IPS-NIHi7 (cell line): ENCODE measurements at regions not wholly inside any gene's neighbourhood (a gene's known extent, or its start where the extent isn't known, plus 50 kb on each side); places are given as distances from the start of the nearest gene placed in this dataset.

Experiments
- DNase-seq: peaks from one replicate; pipeline ENCODE4 v3.0.0; 2012; ENCODE audit warnings: mixed read lengths; ENCODE audit errors: extremely low spot score

DNA sequence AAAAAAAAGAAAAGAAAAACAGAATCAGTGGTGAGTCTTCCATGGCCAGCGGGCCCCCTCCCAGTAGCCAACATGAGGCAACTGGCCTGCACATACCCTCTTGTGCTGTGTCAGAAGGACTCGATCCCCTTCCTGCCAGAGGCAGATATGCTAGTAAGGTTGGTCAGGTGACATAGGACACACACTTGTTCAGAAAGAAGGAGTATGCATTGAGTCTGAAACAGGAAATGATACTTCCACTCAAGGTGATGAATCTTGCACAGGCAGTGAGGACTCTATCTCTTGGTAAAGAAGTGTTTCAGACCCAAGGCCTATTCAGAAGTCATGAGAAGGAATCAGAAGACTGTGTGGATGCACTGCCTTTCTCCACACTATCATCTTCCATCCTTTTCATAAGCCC, 269.7 kb upstream of the FAR2 start:
- DNase-seq = no peak

DNA sequence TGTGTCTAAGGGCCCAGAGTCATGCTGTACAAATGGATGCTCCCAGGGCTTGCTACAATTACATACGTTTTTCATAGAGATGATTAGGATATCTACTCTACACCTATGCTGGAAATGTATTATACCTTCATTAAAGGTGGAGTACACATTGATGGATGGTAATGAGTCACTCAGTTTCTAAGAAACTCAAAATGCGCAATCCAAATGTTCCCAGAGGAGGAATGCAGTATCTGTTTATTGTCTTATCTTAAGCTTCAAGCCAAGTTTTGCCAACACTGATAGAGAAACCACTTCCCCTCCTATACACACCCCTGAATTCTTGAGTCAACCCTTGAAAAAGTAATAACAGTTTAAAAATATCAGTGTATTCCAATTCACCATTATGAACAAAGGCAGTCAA, 266.6 kb upstream of the FAR2 start:
- no peak for DNase-seq

DNA sequence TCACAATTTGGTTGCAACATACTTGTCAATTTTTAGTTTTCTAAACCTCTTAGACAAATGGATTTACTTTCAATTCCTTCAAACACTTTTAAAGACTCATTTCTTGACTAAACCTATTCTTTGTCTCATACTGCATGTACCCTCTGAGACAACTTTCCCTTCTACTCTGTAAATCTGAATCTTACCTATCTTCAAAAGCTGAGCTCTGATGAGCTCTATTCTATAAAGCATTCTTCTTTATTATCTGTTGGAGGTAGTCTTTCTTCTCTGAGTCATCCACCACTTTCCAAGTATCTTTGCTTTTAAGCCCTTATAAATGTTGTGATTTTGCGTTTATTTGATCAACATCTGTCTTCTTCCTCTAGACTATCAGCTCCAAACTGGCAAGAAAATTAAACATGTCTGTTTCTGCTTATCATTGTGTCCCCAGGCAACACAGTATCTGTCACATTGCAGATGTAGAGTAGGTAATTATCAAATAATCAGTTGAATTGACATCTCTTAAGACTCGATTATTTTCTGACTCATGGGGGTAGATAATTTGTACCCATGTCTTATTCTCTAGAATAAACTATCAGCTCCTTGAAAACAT, 265.6 kb upstream of the FAR2 start:
- no peak for DNase-seq

GRCh38 chr12:28884904-28885679, 264.0 kb upstream of the FAR2 start:
- no peak for DNase-seq

GRCh38 chr12:28885928-28886327, 263.1 kb upstream of the FAR2 start:
- no peak for DNase-seq

GRCh38 chr12:28887461-28887990, 261.6 kb upstream of the FAR2 start:
- no peak for DNase-seq

- DNase-seq = no peak
Observed at GRCh38 chr12:28890664-28891063, 258.4 kb upstream of the FAR2 start.

DNA sequence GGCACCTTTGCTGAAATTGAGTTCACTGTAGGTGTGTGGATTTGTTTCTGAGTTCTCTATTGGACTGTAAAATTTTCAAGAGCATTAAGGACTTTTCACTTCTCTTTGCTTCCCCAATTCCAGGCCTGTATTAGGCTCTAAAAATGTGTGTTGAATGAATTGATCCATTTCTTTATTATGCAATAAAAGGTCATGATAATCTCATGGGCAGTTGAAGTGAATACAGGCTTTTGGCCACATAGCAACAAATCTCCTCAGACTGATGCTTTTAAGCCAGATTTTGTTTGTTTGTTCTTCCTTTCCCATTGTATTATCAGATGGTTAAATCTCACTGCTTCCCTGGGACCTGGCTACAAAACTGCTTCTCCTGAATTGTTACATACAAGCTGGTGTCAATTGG, 258.0 kb upstream of the FAR2 start:
- DNase-seq = no peak

- no peak for DNase-seq
Observed at GRCh38 chr12:28893365-28893764, 255.7 kb upstream of the FAR2 start.

DNA sequence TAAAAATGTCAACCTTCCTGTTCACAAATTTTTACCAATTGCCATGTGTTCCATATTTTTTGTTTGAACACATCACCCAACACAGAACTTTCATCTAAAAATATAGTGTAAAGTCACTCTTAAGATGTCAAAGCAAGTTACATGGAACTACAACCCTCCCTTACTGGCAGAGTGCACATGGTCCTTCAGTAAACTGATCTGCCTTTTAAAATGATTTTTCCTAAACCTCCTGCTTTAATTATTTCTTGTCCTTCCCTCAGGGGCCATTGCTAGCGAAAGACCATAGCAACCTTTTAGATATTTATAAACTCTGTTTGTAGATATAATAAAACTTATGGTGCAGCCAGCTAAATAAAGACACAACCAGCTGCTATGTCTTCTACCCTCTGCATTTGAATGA, 255.2 kb upstream of the FAR2 start:
- no peak for DNase-seq

GRCh38 chr12:28896421-28896820, 252.7 kb upstream of the FAR2 start:
- no peak for DNase-seq

DNA sequence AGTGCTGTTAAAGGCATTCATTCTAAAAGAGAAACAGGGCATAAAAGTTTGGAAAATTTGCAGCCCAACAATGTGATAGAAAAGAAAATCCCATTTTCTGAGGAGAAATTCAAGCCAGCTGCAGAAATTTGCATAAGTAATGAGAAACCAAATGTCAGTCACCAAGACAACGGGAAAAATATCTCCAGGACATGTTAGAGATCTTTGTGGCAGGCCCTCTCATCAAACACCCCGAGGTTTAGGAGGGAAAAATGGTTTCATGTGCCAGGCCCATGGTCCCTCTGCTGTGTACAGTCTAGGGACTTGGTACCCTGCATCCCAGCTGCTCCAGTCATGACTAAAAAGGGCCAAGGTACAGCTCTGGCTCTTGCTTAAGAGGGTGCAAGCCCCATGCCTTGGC, 251.0 kb upstream of the FAR2 start:
- DNase-seq = no peak

- no peak for DNase-seq
Observed at GRCh38 chr12:28899951-28900350, 249.1 kb upstream of the FAR2 start.

- DNase-seq = no peak
Observed at GRCh38 chr12:28905220-28905955, 243.7 kb upstream of the FAR2 start.

DNA sequence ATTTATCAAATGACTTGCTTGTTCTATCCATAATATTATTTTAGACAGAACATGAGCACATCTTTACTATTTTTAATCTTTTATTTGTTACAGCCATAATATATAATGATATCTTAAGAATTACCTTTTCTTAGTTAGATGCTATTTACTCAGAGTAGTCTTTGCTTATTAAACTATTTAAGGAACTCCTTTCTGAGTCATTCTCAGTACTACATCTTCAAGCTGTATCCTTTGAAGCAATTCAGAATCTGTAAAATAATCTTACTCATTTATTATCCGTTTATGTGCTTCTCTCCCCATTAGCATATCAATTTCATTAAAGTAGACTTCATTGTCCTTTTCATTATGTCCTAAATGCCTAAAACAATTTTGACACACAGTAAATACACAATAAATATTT, 240.4 kb upstream of the FAR2 start:
- DNase-seq = no peak

DNA sequence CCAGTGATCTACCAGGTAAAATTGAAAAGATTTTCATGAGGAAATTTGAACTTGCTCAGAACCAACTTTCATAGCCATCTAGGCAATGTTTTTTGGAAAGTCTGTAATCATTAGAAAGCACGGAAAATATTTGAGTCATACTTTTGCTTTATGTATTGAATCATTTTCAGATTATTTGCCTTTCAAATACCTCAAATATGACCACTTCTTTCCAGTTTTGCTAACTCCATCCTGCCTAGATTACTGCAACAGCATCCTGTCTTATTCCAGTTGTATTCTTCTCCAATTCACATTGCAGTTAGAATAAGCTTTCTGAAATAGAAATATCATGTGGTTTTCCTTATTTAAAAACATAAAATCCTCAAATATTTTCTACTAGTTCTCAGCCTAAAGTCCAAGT, 239.8 kb upstream of the FAR2 start:
- no peak for DNase-seq

DNA sequence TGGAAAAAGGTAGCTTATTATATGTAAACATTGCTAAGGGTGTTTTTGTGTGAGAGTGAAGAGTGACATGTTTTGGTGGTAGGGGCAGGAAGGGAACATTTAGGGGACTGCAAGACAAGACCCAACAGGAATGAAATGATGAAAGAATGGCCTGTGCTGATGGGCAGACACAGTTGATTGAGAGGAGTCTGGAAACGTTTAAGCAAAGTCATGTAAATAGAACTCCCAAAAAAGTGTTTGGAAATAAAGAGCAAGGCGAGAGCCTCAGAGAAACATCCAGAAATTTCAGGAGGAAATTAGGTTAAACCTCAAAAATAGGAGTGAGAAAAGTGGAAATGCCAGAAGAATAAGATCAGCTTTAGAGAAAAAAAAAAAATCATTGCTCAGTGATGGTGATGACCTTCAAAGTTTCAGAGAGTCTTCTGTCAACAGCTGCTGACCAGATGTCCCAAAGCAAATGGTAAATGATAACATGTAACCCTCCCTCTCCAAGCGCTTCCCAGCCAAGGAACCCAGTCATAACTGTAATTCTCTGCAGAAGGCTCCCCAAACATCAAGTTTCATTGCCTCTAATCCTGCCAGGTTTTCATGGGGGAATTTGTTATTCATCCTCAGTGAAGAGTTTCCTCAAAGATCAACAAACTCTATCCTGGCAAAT, 223.2 kb upstream of the FAR2 start:
- no peak for DNase-seq

- DNase-seq = no peak
Observed at GRCh38 chr12:28930704-28931103, 218.4 kb upstream of the FAR2 start.

- no peak for DNase-seq
Observed at GRCh38 chr12:28933176-28933575, 215.9 kb upstream of the FAR2 start.

DNA sequence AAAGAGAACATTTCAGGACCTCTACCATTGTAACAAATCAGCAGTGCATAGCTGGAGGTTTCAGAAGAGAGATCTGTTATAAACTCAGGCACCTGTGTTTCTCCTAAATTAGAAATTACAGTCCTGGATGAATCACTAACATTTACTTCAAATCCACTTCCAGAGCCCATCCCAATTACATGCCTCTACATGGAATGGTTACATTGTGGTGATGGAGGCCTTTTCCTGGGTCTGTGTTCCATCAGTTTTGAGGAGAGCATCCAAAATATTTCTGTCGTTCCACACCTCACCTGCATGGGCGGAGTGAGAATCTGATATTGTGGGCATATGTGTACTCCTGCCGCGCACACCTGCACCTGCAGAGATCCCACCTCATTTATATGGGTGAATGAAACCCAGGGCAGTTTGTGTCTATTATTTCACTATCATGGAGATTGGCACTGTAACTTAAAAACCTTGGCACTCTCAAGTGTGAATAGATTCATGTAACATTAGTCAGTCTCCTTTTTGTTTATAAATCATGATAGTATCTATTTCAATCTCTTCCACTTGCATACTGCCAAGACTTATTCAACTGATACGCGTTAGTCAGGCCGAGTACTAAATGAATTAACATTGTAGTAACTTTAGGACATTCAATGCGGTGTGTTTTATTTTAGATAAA, 215.1 kb upstream of the FAR2 start:
- no peak for DNase-seq

DNA sequence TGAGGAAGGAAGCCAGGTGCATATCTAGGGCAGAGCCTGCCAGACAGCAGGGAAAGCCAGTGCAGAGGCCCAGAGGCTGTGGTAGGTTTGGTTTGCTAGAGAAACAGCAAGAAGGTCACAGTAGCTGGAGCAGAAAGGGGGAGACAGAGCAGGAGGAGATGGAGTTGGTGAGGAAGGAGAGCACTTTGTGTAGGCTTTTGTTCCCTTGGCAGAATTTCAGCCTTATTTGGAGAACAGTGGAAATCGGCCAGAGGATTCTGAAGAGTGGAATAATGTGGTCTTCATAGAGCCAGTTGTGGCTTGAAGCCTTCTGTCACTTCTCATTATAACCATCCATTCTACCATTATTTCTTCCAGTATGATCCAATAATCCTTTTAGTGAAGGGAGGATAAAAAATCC, 212.9 kb upstream of the FAR2 start:
- no peak for DNase-seq

- DNase-seq = no peak
Observed at GRCh38 chr12:28936711-28937110, 212.4 kb upstream of the FAR2 start.
